Activated CD8-positive, alpha-beta memory T cell treated with anti-CD3 and anti-CD28 coated beads, Interleukin-2, amount 50 U/mL, for 48 hours (primary cell): ENCODE measurements at regions not wholly inside any gene's neighbourhood (a gene's known extent, or its start where the extent isn't known, plus 50 kb on each side); places are given as distances from the start of the nearest gene placed in this dataset.

ENCODE experiments used
- DNase-seq: peaks from one replicate; pipeline ENCODE4 v3.0.0-alpha.2; 2020

DNA sequence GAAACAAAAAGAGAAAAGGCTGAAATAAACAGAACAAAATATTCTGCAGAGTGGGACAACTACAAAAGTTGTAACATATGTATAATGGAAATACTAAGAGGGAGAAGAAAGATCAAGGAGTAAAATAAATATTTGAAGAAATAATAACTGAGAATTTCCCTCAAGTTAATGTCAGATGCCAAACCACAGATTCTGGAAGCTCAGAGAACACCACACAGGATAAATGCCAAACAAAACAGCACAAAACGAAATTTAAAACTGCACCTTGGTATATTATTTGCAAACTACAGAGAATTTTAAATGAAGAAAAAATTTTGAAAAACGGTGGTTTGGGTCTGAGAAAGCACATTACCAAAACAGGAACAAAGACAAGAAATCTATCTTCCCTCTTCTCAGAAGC lies 1588.9 kb upstream of the TMEFF2 start:
- DNase-seq: no peak

DNA sequence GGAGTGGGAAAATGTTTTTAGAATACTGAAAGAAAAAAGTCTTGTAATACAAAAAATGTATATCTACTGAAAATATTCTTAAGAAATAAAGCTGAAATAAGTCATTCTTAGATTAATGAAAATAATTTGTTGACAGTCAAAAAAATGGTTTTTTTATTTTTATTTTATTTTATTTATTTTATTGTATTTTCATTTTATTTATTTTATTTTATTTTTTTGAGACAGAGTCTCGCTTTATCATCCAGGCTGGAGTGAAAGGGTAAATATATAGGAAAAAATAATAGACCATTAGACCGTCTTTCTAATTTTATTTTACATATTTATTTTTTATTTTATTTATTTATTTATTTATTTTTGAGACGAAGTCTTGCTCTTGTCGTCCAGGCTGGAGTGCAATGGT lies 1583.6 kb upstream of the TMEFF2 start:
- no peak for DNase-seq

DNA sequence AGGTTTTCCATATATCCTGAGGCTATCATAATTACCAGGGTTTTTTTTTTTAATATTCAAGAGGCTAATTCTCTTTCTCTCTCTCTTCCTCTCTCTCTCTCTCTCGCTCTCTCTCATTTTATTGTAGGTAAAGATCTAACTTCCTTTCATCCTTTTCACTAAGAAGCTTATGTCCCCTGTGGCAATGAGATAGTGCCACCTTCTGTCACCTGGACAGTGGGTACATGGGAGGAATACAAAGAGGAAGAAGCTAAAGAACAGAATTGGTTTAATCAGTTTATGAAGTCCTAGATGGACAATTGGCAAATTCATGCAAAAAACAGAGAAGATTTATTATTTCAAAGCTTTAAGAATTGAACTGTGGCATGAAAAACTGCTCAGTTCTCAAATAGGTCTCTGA lies 1582.3 kb upstream of the TMEFF2 start:
- no peak for DNase-seq

DNA sequence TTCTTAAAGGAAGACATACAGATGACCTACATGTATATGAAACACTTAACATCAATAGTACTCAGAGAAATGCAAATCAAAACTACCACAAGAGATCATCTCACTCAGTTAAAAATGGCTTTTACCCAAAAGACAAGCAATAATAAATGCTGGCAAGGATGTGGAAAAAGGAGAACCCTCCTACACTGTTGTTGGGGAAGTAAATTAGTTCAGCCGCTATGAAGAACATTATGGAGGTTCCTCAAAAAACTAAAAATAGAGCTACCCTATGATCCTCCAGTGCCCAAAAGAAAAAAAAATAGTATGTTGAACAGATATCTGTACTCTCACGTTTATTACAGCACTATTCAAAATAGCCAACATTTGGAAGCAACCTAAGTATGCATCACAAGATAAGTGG lies 1579.4 kb upstream of the TMEFF2 start:
- no peak for DNase-seq

GRCh38 chr2:193751299-193751698 lies 1556.6 kb upstream of the TMEFF2 start:
- no peak for DNase-seq

GRCh38 chr2:193749485-193749884 lies 1554.8 kb upstream of the TMEFF2 start:
- no peak for DNase-seq

DNA sequence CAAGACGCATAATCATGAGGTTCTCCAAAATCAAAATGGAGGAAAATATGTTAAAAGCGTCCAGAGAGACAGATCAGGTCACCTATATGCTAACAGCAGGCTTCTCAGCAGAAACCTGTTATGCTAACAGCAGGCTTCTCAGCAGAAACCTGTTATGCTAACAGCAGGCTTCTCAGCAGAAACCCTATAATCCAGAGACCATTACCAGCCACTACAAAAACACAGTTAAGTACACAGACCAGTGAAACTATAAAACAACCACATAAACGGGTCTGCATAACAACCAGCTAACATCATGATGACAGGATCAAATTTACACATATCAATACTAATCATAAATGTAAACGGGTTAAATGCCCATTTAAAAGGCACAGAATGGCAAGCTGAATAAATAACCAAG lies 1548.4 kb upstream of the TMEFF2 start:
- DNase-seq: no peak

DNA sequence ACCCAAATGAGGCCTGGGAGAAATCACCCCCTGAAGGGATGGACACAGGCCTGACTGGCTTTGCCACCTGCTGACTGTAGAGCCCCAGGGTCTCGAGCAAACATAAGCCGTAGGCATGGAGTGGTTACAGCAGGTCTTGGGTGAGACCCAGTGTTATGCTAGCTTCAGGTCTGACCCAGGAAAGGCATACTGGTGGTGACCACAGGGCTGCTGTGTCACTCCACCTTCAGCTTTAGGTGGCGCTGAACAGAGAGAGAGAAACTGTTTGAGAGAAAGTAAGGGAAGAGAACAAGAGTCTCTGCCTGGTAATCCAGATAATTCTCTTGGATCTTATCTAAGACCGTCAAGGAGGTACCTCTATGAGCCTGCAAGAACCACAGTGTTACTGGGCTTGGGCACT lies 1544.2 kb upstream of the TMEFF2 start:
- DNase-seq: no peak

- no peak for DNase-seq
Observed at GRCh38 chr2:193712912-193713311, 1518.2 kb upstream of the TMEFF2 start.

- DNase-seq: no peak
Observed at GRCh38 chr2:193703411-193703810, 1508.7 kb upstream of the TMEFF2 start.

DNA sequence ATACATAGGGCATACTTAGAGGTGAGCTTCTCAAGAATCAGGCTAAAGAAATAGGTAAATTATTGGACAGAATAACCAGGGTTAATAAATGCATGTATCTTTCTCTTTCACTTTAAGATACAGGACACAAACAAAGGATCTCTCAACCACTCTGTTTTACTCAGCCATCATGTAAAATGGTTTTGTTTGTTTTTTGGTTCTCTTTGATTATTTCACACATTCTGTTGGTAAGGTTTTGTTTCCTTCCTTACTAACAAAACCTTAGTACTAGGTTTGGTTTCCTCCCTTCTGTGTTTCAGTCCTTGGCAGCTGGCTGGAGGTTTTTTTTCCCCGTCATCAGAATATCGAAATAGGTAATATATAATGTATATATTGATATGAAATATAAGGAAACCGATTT lies 1506.8 kb upstream of the TMEFF2 start:
- no peak for DNase-seq

DNA sequence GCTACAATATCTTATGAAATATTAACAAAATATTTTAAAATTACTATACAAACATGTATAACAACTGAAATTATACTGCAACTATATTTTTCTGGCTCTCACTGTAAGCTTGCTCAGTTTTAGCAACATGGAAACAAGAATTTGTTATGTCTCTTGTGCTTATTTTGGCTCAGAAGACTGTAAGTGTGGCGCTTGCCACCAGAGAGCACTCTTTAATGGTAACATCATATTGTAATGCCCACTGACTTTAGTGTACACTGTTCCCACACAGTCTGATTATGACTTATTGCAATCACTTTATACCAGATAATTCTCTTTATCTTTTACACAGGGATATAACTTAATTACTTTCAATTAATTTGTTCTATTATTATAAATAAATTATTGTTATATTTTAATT lies 1500.6 kb upstream of the TMEFF2 start:
- no peak for DNase-seq

- DNase-seq: no peak
Observed at GRCh38 chr2:193693758-193694157, 1499.0 kb upstream of the TMEFF2 start.

- DNase-seq: no peak
Observed at GRCh38 chr2:193690572-193690971, 1495.8 kb upstream of the TMEFF2 start.

DNA sequence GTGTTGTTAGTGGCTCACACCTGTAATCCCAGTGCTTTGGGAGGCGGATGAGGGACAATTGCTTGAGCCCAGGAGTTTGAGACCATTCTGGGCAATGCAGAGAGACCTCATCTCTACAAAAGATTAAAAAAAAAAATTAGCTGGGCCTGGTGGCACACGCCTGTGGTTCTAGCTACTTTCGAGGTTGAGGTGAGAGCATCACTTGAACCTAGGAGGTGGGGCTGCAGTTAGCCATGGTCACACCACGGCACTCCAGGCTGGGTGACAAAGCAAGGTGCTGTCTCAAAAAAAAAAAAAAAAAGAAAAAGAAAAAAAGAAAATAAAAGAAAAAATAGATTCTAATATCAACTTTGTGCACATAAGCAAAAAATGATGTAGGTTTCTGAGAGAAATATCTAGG lies 1492.5 kb upstream of the TMEFF2 start:
- no peak for DNase-seq

DNA sequence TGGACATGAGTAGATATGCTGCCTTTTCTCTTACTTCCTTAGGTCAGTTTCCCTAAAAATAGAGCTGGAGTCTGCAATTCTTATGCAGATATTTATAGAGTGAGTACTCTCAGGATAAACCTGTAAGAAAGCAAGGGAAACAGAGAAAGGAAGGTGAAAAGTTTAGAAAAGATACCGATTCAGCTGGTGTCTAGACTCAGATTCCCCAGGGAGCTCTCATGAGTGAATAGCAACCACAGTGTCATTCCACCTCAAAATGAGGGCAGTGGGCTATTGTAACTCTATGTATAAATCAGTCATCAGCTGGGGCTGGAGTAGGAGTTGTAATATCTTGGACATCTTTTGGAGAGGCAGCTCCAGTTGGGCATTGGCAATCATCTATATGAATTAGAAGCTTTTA lies 1485.1 kb upstream of the TMEFF2 start:
- DNase-seq: no peak

DNA sequence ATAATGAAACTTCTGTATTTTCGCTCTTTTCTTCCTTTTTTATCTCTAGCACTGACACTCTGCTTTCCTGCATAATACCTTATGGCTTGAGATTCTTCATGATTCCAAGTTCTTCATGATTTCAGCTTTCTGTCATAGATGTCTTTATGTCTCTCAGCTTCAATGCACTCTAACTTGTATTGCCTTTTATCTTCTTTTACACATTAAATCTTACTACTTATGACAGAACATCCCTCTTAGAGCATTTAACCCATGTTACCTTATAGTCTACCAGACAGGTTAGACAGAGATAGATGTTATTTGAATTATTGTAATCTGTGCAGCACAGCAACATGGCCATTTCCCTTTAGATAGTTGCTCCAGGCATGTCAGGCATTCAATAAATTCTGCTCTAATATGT lies 1475.7 kb upstream of the TMEFF2 start:
- DNase-seq: no peak

- no peak for DNase-seq
Observed at GRCh38 chr2:193668557-193669323, 1474.0 kb upstream of the TMEFF2 start.

DNA sequence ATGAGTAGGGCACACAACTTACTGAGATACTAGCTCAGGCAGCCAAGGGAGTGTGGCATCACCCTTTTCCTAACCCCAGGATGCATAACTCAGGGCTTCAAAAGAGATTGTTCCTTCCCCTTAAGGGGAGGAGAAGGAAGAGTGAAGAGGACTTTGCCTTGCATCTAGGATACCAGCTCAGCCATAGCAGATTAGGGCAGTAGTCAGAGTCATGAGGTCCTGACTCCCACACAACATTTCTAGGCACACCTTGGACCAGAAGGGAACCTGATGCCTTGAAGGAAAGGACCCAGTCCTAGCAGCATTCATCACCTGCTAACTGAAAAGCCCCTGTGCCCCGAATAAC lies 1433.2 kb upstream of the TMEFF2 start:
- DNase-seq: no peak

DNA sequence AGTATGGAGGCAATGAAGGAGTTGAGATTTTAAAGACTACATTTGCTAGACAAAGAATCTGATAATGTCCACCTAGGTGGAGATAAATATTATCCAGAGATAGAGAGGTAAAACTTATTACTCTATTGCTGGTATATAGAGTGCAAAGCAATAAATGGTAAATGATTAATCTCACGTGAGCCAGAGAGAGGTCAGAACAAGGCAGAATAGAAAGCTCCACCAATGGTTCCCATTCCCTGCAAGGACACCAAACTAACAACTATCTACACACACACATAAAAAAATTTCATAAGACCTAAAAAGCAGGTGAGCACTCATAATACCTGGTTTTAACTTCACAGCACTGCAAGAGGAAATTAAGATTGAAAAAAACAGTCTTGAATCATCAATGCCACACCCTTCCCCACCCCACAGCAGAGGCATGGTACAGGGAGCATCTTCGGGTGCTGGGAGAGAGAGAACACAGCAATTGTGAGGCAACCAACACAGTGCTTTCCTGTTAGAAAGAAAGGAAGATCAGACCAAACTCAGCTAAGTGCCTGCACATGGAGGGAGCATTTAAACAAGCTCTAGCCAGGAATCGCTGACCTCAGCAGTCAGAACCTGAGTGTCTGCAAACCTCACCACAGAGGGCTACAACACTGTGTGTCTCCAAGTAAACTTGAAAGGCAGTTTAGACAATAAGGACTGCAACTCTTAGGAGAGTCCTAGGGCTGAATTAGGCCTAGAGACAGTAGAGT lies 1432.6 kb upstream of the TMEFF2 start:
- DNase-seq: no peak

- no peak for DNase-seq
Observed at GRCh38 chr2:193608451-193608850, 1413.7 kb upstream of the TMEFF2 start.

DNA sequence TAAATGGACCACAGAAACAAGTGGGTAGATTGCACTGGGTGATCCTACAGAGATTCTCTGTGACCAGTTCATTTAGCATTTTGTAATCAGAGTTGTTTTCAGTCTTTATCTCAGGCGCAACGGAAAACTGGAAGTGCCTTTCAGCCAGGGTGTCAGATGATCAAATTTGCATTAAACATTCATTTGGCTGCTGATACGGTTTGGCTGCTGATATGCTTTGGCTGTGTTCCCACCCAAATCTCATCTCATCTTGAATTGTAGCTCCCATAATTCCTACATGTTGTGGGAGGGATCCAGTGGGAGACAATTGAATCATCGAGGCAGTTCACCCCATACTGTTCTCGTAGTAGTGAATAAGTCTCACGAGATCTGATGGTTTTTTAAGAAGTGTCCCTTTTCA lies 1396.1 kb upstream of the TMEFF2 start:
- no peak for DNase-seq

DNA sequence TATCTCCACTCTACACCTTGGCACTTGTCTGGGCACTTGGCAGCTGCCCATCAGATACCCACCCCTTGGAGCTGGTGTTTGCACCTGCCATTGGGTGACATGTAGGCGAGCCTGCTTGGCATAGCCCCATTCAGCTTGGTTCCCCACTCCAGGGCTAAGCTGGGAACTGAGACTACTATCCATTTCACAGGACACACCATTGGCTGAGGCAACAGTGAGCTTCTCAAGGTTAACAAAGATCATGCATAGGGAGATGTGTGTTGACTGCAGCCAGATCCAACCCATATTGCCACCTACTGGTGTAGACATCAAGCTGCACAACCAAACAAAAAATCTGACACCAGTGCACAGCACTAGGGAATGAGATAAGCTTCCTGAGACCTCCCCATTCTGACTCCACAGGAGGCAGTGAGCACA lies 1389.8 kb upstream of the TMEFF2 start:
- no peak for DNase-seq

- DNase-seq: no peak
Observed at GRCh38 chr2:193583638-193584400, 1389.1 kb upstream of the TMEFF2 start.
